Lower lobe of right lung (tissue), 2 donors: ENCODE measurements at regions not wholly inside any gene's neighbourhood (a gene's known extent, or its start where the extent isn't known, plus 50 kb on each side); places are given as distances from the start of the nearest gene placed in this dataset.

Source experiments
- ATAC-seq, 2 donors: fragments of 200-7000 bp; cut with Tn5 transposase; one replicate each; pipeline ENCODE4 v1.9.1; 2020 to 2022; ENCODE audit warnings: mild to moderate bottlenecking in 2 of 2, moderate library complexity in 2 of 2
- DNase-seq: peaks from one replicate; pipeline ENCODE4 v3.0.0-alpha.2; 2020
- H3K27ac ChIP-seq: fragments of 200-600 bp; one replicate; pipeline ENCODE4 v1.8.0; 2022
- H3K27me3 ChIP-seq: fragments of 200-600 bp; one replicate; pipeline ENCODE4 v1.8.0; 2022; ENCODE audit warnings: low read depth
- H3K36me3 ChIP-seq: fragments of 200-600 bp; one replicate; pipeline ENCODE4 v1.8.0; 2022; ENCODE audit warnings: mild to moderate bottlenecking
- H3K4me1 ChIP-seq: fragments of 200-600 bp; one replicate; pipeline ENCODE4 v1.8.0; 2022
- H3K4me3 ChIP-seq: fragments of 200-600 bp; one replicate; pipeline ENCODE4 v1.8.0; 2022; ENCODE audit warnings: mild to moderate bottlenecking
- H3K9me3 ChIP-seq: fragments of 200-600 bp; one replicate; pipeline ENCODE4 v1.8.0; 2022
- intact Hi-C: fragments of 100-400 bp; cut with DNase I; formaldehyde crosslinking; loops from one replicate; pipeline ENCODE4 v1.11.0; 2022
- TF ChIP-seq, protein P1 (sequence below): fragments of 200-600 bp; IDR thresholded peaks from one replicate; pipeline ENCODE4 v1.8.0; 2022; ENCODE audit warnings: antibody characterized with exemption, mild to moderate bottlenecking
- donor health status: DM: no; HTN: yes; CAD: no; lungs with severe emphysema.

DNA sequence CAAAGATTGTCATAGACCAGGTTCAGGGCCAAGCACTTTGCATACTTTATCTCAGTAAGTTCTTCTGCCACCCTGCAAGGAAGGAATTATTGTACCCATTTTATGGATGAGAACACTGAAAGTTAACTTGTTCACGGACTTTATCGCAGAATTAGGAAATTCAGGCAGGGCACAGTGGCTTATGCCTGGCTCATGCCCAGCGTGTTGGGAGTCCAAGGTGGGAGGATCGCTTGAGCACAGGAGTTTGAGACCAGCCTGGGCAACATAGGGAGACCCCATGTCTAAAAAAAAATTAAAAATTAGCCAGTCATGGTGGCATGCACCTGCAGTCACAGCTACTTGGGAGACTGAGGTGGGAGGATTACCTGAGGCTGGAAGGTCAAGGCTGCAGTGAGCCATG, 72.4 kb downstream of the MFAP3 start:
- Histone ChIP-seq H3K27ac (no peak overlapping the region), H3K36me3 (no peaks in the 10 kb centered on the region), H3K4me1 (no peaks in the 10 kb centered on the region), H3K27me3 (no peaks in the 10 kb centered on the region), H3K4me3 (no peak overlapping the region), H3K9me3 (no peaks in the 10 kb centered on the region)
- intact Hi-C loops = no loop called here
- TF ChIP-seq, protein P1, sequence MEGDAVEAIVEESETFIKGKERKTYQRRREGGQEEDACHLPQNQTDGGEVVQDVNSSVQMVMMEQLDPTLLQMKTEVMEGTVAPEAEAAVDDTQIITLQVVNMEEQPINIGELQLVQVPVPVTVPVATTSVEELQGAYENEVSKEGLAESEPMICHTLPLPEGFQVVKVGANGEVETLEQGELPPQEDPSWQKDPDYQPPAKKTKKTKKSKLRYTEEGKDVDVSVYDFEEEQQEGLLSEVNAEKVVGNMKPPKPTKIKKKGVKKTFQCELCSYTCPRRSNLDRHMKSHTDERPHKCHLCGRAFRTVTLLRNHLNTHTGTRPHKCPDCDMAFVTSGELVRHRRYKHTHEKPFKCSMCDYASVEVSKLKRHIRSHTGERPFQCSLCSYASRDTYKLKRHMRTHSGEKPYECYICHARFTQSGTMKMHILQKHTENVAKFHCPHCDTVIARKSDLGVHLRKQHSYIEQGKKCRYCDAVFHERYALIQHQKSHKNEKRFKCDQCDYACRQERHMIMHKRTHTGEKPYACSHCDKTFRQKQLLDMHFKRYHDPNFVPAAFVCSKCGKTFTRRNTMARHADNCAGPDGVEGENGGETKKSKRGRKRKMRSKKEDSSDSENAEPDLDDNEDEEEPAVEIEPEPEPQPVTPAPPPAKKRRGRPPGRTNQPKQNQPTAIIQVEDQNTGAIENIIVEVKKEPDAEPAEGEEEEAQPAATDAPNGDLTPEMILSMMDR = no peak
- no peak for DNase-seq
- no peak for ATAC-seq

DNA sequence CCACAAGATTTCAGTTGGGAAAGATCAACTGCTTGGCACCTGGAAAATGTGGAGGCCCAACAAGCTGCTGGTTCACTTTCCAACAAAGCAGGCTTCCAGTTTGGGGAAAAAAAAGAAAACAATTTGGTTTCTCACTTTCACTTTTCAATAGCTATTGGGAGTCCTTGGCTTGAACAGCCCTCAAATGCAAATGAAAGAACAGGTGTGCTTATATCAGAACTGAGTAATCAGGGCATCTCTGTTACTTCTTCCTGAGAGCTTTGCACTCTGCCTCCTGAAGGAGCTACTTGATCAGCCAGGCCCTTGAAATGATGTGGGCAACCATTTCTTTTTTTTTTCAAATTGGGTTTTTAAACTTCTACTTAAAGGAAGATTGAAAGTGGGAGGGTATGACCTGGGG, 73.5 kb downstream of the MFAP3 start:
- intact Hi-C loops = no loop called here
- TF ChIP-seq, protein P1 = no peak
- no peak for ATAC-seq
- Histone ChIP-seq H3K4me1 (no peaks in the 10 kb centered on the region), H3K27ac (no peak overlapping the region), H3K36me3 (no peaks in the 10 kb centered on the region), H3K9me3 (no peaks in the 10 kb centered on the region), H3K4me3 (no peak overlapping the region), H3K27me3 (no peaks in the 10 kb centered on the region)
- no peak for DNase-seq

DNA sequence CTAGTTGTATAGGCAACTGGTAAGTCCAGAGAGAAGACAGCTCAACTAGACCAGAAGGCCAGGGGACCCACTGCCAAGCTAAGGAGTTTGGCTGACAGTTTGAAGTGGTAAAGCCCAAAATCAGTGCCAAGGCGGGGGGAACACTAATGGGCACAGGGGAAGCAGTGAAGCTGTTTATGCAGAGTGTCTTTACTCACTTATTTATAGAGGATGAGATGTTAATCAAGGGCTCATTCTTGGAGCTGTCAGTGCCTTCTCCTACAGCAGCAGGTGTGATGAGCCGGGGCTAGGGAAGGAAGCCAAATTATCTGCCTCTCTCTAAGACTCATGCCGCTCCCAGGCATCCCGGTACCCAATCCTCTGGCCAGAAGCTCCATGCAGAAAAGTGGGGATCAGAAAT, 75.2 kb upstream of the GALNT10 start:
- H3K4me1 ChIP-seq = no peaks in the 10 kb centered on the region
- no peak overlapping the region for H3K4me3 ChIP-seq
- H3K27ac ChIP-seq = no peak overlapping the region
- H3K27me3 ChIP-seq = no peaks in the 10 kb centered on the region
- intact Hi-C loops = no loop called here
- no peaks in the 10 kb centered on the region for H3K36me3 ChIP-seq
- TF ChIP-seq, protein P1 = no peak
- H3K9me3 ChIP-seq = no peaks in the 10 kb centered on the region
- DNase-seq (no peak), ATAC-seq (no peak)

DNA sequence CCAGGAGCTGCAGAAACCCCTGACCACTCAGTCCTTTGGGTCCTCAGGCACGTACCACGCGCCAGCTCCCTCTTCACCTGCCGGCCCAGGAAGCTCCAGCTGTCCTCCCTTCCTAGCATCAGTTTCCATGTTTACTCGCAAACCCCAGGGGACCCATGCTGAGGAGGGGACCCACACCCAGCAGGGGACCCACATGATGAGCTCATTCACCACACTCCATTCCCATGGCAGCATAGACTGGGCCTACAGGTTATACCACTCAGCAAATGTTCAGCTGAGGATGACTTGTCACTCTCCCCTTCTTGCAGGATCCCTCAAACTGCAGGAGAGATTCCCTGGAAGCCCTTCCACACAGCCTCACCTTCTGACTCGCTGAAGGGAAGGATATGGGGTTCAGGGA, 73.5 kb upstream of the GALNT10 start:
- Histone ChIP-seq H3K27ac (no peak overlapping the region), H3K27me3 (no peaks in the 10 kb centered on the region)
- intact Hi-C loops = no loop called here

DNA sequence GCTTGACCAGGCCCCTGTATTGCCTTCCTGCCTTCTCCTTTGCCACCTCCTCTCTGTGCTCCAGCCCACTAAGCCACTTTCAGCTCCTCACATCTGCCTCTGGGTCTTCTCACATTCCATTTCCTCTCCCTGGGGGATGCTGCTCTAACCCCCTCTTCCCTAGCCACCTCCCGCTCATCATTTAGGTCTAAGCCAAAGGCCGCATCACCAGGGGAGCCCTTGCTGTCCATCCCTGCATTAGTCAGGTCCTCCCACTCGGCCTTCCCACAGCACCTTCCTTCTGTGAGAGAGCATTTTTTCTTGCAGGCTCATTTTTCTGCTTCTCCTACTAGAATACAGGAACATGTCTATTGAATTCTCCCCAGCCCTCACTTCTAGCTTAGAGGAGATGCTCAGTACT, 72.6 kb upstream of the GALNT10 start:
- H3K9me3 ChIP-seq = no peaks in the 10 kb centered on the region
- H3K4me3 ChIP-seq = no peak overlapping the region
- TF ChIP-seq, protein P1 = no peak
- H3K27ac ChIP-seq = no peak overlapping the region
- no peak for DNase-seq
- no peaks in the 10 kb centered on the region for H3K27me3 ChIP-seq
- intact Hi-C loops = no loop called here
- no peaks in the 10 kb centered on the region for H3K36me3 ChIP-seq
- no peak for ATAC-seq
- no peaks in the 10 kb centered on the region for H3K4me1 ChIP-seq

More for the DNA sequence above, 73.5 kb upstream of the GALNT10 start:
- TF ChIP-seq, protein P1 = no peak
- Histone ChIP-seq H3K4me1 (no peaks in the 10 kb centered on the region), H3K4me3 (no peak overlapping the region), H3K9me3 (no peaks in the 10 kb centered on the region), H3K36me3 (no peaks in the 10 kb centered on the region)
- ATAC-seq (no peak), DNase-seq (no peak)

DNA sequence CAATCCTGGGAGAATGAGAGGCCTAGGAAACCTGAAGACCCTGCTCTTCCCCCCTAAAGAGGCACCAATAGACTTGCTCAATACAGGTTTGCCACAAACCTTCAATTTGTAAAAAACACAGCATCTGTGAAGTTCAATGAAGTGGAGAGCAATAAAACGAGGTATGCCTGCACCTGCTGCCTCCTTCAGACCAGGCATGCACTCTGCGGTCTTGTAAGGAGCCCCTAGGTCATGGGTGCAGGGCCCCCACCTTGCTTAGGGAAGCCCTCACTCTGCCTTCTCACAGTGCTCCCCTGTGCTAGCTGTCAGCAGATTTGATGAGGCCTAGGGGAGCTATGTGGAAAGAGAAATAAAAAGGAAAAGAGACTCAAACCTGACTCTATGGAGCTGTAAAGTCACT, 72.1 kb upstream of the GALNT10 start:
- H3K27me3 ChIP-seq = no peaks in the 10 kb centered on the region
- no peak overlapping the region for H3K27ac ChIP-seq
- no peaks in the 10 kb centered on the region for H3K9me3 ChIP-seq
- intact Hi-C loops = no loop called here
- H3K36me3 ChIP-seq = no peaks in the 10 kb centered on the region
- no peak for ATAC-seq
- DNase-seq = no peak
- TF ChIP-seq, protein P1 = no peak
- no peak overlapping the region for H3K4me3 ChIP-seq
- no peaks in the 10 kb centered on the region for H3K4me1 ChIP-seq
